AG09309 (cell line): ENCODE measurements at regions not wholly inside any gene's neighbourhood (a gene's known extent, or its start where the extent isn't known, plus 50 kb on each side); places are given as distances from the start of the nearest gene placed in this dataset.

Source experiments
- DNase-seq: peaks from one replicate; pipeline ENCODE4 v3.0.0-alpha.2; 2010; ENCODE audit warnings: low read depth
- H3K4me3 ChIP-seq: 2 replicates; pipeline ENCODE4 v1.5.1; 2011; ENCODE audit warnings: mild to moderate bottlenecking, low read depth, low read length, moderate library complexity; ENCODE audit not compliant: control insufficient read depth
- TF ChIP-seq, protein P1 (sequence below): IDR thresholded peaks from 2 replicates; pipeline ENCODE4 v1.5.1; 2011; ENCODE audit warnings: mild to moderate bottlenecking, low read depth, low read length, inconsistent platforms; ENCODE audit not compliant: insufficient read depth, control insufficient read depth; ENCODE audit errors: missing control alignments

DNA sequence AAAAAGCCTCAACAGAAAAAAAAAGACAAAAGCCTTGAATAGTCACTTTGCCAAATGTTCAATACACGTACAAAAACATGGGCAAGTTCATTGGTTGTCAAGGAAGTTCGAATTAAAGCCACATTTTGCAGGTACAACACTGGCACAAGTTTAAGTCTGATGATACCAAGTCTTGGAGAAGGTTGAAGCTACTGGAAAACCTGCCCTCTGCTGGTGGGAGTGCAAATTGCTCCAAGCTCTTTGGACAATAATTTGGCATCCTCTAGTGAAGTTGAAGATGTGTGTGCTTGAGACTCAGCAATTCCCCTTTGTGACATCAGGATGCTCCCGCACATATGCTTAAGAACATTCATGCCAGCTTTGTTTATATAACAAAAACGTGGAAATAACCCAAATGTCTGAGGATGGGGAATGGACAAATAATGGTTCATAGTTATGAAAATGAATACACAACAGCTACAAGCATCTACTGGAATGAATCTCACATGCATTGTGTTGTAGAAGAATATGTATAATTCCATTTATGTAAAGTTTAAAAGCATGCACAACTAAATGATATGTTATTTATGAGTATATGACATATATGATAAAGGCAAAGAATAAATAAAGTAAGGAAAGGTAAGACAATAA is 120.0 kb upstream of the PLPP4 start:
- TF ChIP-seq, protein P1, sequence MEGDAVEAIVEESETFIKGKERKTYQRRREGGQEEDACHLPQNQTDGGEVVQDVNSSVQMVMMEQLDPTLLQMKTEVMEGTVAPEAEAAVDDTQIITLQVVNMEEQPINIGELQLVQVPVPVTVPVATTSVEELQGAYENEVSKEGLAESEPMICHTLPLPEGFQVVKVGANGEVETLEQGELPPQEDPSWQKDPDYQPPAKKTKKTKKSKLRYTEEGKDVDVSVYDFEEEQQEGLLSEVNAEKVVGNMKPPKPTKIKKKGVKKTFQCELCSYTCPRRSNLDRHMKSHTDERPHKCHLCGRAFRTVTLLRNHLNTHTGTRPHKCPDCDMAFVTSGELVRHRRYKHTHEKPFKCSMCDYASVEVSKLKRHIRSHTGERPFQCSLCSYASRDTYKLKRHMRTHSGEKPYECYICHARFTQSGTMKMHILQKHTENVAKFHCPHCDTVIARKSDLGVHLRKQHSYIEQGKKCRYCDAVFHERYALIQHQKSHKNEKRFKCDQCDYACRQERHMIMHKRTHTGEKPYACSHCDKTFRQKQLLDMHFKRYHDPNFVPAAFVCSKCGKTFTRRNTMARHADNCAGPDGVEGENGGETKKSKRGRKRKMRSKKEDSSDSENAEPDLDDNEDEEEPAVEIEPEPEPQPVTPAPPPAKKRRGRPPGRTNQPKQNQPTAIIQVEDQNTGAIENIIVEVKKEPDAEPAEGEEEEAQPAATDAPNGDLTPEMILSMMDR = peak; percentile 79
- H3K4me3 ChIP-seq = no peak overlapping the region
- DNase-seq = no peak

DNA sequence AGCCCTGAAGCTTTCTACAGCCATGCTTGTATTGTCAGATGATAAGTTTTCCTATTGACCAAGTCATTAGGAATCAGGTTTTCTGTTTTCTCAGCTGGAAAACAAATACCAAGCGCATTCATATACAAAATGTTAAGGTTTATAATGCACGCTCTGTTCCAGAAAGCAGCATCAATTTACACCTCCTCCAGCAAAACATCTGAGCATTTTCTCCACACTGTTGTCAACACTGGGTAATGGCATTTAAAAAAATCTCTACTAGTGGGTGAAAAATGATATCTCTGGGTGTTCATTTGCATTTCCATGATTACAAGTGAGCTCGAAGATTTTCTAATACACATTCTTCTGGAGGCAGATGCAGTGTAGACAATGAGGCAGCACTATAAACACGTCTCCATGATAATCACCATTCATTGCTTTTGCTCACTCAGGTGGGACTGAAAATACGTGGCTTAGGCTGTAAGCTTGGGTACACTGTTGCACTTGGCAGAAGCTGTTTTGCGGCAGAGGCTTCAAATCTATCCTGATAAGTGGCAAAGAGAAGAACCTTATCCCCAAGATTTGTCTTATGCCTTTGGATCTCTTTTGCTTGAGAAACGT is 114.8 kb upstream of the PLPP4 start:
- TF ChIP-seq, protein P1 = no peak
- no peak overlapping the region for H3K4me3 ChIP-seq
- DNase-seq = no peak

DNA sequence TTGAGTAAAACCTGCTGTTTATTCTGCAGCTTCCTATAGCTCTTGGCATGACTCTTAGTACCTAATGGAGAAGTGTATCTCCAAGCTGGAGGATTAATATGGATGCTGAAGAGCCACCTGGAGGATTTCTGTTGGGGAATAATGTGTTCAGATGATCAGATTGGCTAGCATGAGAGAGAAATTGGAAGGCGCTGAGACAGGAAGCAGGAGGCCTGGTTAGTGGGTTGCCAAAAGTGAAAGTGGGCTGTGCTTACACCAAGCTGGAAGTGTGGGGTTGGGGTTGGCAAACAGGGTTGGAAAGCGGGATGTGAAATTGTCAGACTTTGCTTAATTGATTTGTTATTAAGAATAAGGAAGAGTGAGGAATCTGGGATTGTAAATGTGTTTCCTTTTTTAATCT is 111.8 kb upstream of the PLPP4 start:
- H3K4me3 ChIP-seq = no peak overlapping the region
- DNase-seq = no peak
- TF ChIP-seq, protein P1 = no peak

DNA sequence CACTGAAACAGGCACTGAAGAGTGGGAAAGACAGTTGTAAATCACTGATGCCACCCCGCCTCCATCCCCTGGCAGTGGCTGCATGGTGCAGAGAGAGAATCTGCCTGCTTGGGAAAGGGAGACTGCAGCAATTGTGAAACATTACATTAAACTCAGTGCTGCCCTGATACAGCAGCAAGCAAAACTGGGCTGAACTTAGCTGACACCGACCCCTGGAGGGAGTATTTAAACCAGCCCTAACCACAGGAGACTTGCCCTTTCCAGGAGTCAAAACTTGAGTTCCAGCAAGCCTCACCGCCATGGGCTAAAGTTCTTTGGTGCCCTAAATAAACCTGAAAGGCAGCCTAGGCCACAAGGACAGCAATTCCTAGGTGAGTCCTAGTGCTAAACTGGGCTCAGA is 109.4 kb upstream of the PLPP4 start:
- H3K4me3 ChIP-seq = no peak overlapping the region
- DNase-seq = no peak
- TF ChIP-seq, protein P1 = no peak

DNA sequence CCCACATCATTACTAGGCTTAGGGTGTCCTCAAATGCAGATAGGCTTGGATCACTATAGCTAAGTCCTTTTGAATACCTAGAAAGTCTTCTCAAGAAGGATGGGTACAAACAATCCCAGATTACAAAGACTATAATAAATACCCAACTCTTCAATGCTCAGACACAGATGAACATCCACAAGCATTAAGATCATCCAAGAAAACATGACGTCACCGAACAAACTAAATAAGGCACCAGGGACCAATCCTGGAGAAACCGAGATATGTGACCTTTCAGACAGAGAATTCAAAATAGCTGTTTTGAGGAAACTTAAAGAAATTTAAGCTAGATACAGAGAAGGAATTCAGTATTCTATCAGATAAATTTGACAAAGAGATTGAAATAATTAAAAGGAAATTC is 108.0 kb upstream of the PLPP4 start:
- TF ChIP-seq, protein P1 = no peak
- no peak overlapping the region for H3K4me3 ChIP-seq
- no peak for DNase-seq

DNA sequence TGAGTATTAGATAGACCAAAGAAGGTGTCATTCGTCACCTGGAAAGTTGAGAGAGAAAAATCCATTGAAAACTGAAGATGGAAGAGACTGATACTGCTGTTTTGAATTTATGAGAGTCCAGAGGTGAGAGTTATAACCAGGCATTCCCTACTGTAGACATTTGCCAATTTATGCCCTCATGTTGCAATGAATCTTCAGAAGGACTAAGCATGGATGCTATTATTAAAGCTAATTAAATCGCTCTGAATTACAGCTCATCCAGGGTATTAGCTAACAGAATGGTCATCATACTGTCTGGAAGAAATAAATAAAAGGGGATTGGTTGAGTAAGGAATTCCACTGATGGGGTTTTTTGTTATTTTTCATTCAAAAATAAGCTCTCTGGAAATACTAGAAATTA is 101.6 kb upstream of the PLPP4 start:
- TF ChIP-seq, protein P1 = no peak
- no peak for DNase-seq

DNA sequence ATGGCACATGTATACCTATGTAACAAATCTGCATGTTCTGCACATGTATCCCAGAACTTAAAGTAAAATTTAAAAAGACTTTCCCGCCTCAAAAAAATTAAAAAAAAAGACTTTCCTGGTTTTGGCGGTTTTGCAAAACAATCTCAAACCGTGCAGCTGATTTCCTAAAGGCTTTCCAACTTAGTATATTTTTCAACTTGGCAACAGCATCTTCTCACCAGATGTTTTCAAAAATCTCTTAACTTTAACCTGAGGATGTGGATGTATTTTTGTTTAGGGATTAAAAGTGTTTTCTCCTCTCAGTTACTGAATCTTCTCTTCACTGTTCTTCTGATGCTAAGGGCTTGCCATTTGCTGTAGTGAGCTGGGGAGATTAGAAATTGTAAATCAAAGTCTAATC is 96.5 kb upstream of the PLPP4 start:
- DNase-seq = no peak
- H3K4me3 ChIP-seq = no peak overlapping the region
- TF ChIP-seq, protein P1 = no peak

More for the DNA sequence above, 101.6 kb upstream of the PLPP4 start:
- no peak overlapping the region for H3K4me3 ChIP-seq
